ENCODE measurements at regions not wholly inside any gene's neighbourhood (a gene's known extent, or its start where the extent isn't known, plus 50 kb on each side); places are given as distances from the start of the nearest gene placed in this dataset.
"Not testable (repeated sequence)": the region's sequence is repeated elsewhere in the genome, so short reads cannot be mapped to it uniquely, and the experiment has no call there.

DNA sequence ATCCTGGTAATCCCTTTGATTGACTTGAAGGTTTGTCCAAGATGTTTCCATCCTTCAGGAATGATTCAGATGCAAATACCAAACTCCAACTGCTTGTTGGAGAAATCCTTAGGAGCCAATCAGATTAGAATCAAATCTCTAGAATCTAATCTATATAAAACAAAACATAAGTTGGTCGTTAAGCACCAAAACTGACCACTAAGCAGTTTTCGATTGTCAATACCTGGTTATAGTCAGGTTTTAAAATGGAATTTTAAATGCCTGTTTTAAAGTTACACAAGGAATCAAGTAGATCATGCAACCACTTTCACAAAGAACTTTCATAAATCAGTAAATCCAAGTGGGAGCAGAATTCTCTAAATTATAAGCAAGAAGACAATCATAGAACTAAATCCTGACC lies 236.1 kb downstream of the PARM1 start:
- no peaks in the 10 kb centered on the region for H3K27me3 ChIP-seq
- H3K4me1 ChIP-seq = no peaks in the 10 kb centered on the region
- no peak overlapping the region for H3K4me3 ChIP-seq
- intact Hi-C loops (cut with DNase I; ENCODE audit: low total_unique reads) = no loop called here
- no peak overlapping the region for H3K27ac ChIP-seq
- no peak for DNase-seq
- peaks cover 0 to 7% (median 0%) of the 10 kb centered on the region in 4 donors for H3K9me3 ChIP-seq
- WGBS, 5 donors = 48 to 66% (median 55%) methylated on average over 2 of the region's 2 CpGs
- no peaks in the 10 kb centered on the region for H3K36me3 ChIP-seq
- TF ChIP-seq EP300 (IDR thresholded peaks at IDR 0.05) = no peak
- TF ChIP-seq POLR2AphosphoS5 (IDR thresholded peaks at IDR 0.05) = no peak
- no peak for TF ChIP-seq POLR2A (IDR thresholded peaks at IDR 0.05)
- TF ChIP-seq, protein P1, sequence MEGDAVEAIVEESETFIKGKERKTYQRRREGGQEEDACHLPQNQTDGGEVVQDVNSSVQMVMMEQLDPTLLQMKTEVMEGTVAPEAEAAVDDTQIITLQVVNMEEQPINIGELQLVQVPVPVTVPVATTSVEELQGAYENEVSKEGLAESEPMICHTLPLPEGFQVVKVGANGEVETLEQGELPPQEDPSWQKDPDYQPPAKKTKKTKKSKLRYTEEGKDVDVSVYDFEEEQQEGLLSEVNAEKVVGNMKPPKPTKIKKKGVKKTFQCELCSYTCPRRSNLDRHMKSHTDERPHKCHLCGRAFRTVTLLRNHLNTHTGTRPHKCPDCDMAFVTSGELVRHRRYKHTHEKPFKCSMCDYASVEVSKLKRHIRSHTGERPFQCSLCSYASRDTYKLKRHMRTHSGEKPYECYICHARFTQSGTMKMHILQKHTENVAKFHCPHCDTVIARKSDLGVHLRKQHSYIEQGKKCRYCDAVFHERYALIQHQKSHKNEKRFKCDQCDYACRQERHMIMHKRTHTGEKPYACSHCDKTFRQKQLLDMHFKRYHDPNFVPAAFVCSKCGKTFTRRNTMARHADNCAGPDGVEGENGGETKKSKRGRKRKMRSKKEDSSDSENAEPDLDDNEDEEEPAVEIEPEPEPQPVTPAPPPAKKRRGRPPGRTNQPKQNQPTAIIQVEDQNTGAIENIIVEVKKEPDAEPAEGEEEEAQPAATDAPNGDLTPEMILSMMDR (IDR thresholded peaks at IDR 0.05) = no peak

DNA sequence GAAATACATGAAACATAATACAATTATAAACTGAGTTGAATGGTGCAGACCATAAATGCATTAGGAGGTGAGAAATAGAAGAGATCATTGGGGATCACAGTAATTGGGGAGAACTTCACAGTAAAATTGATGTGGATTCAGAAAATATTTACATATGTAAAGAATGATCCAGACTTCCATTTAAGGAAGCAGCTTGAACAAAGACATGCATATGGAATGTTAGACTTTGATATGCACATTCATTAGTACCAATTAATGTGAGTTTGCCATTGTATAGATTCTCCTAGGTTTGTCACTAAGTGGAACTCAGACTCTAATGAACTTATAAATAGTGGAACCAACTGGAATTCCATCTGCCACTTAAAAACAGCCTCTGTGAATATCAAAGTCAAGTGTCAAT lies 235.6 kb downstream of the PARM1 start:
- Histone ChIP-seq H3K27me3 (no peaks in the 10 kb centered on the region), H3K9me3 (peaks cover 0 to 7% (median 0%) of the 10 kb centered on the region in 4 donors), H3K4me1 (no peaks in the 10 kb centered on the region), H3K27ac (no peak overlapping the region), H3K36me3 (no peaks in the 10 kb centered on the region), H3K4me3 (no peak overlapping the region)
- DNase-seq = no peak
- intact Hi-C loops (cut with DNase I; ENCODE audit: low total_unique reads) = no loop called here
- TF ChIP-seq, protein P1 (IDR thresholded peaks at IDR 0.05) = no peak
- TF ChIP-seq POLR2A (IDR thresholded peaks at IDR 0.05) (no peak), EP300 (IDR thresholded peaks at IDR 0.05) (no peak), POLR2AphosphoS5 (IDR thresholded peaks at IDR 0.05) (no peak)

DNA sequence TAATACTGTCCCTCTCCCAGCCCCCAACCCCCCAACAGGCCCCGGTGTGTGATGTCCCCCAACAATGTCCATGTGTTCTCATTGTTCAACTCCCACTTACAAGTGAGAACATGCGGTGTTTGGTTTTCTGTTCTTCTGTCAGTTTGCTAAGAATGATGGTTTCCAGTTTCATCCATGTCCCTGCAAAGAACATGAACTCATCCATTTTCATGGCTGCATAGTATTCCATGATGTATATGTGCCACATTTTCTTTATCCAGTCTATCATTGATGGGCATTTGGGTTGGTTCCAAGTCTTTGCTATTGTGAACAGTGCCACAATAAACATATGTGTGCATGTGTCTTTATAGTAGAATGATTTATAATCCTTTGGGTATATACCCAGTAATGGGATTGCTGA lies 232.2 kb downstream of the PARM1 start:
- H3K36me3 ChIP-seq; DNase-seq; H3K27me3 ChIP-seq; H3K4me1 ChIP-seq; H3K9me3 ChIP-seq; H3K4me3 ChIP-seq; intact Hi-C loops (cut with DNase I; ENCODE audit: low total_unique reads); H3K27ac ChIP-seq: not testable (repeated sequence)
- WGBS, 5 donors = 45 to 97% (median 75%) methylated on average over 2 of the region's 2 CpGs

DNA sequence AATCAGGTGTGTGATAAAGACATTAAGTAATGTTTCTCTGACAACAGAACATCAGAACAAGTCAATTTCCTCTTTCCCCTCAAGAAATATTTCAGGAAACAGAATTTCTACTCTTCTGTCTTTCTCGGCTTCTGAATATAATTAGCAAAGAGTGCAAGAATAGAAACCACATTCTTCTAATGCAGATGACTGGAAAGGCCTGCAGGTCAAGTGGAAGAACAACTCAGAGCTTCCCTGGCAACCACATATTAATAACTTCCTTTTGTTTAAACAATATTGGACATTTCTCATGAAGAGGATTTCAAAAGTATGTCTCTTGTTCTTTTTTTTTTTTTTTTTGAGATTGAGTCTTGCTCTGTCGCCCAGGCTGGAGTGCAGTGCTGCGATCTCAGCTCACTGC lies 225.5 kb downstream of the PARM1 start:
- 72 to 86% (median 79%) methylated on average over 3 of the region's 3 CpGs for WGBS, 5 donors
- Histone ChIP-seq H3K27me3 (no peaks in the 10 kb centered on the region), H3K27ac (no peak overlapping the region), H3K4me1 (no peaks in the 10 kb centered on the region), H3K36me3 (no peaks in the 10 kb centered on the region), H3K4me3 (no peak overlapping the region), H3K9me3 (peaks cover 7 to 25% (median 19%) of the 10 kb centered on the region in 4 donors)
- DNase-seq = no peak
- no peak for TF ChIP-seq EP300 (IDR thresholded peaks at IDR 0.05)
- TF ChIP-seq, protein P1 (IDR thresholded peaks at IDR 0.05) = no peak
- no peak for TF ChIP-seq POLR2AphosphoS5 (IDR thresholded peaks at IDR 0.05)
- no peak for TF ChIP-seq POLR2A (IDR thresholded peaks at IDR 0.05)
- intact Hi-C loops (cut with DNase I; ENCODE audit: low total_unique reads) = no loop called here

DNA sequence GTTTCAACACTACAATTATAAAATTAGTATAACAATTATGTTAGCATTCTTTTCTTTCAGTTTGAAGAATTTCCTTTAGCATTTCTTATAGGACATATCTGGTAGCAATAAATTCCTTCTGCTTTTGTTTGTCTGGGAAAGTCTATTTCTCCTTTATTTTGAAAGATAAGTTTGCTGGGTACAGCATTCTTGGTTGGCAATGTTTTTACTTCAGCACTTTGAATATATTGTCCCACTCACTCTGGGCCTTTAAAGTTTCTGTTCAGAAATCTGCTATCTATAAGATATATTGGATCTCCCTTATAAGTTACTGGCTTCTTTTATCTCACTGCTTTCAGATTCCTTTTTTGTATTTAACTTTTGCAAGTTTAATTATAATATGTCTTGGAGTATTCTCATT lies 222.1 kb downstream of the PARM1 start:
- Histone ChIP-seq H3K36me3 (no peaks in the 10 kb centered on the region), H3K27me3 (no peaks in the 10 kb centered on the region), H3K4me3 (no peak overlapping the region), H3K27ac (no peak overlapping the region), H3K9me3 (peaks cover 7 to 26% (median 19%) of the 10 kb centered on the region in 4 donors), H3K4me1 (no peaks in the 10 kb centered on the region)
- intact Hi-C loops (cut with DNase I; ENCODE audit: low total_unique reads) = no loop called here
- TF ChIP-seq POLR2A (IDR thresholded peaks at IDR 0.05) (no peak), POLR2AphosphoS5 (IDR thresholded peaks at IDR 0.05) (no peak), EP300 (IDR thresholded peaks at IDR 0.05) (no peak)
- TF ChIP-seq, protein P1 (IDR thresholded peaks at IDR 0.05) = no peak
- no peak for DNase-seq

Measured in stomach (tissue), 8 donors.